ENCODE measurements at regions not wholly inside any gene's neighbourhood (a gene's known extent, or its start where the extent isn't known, plus 50 kb on each side); places are given as distances from the start of the nearest gene placed in this dataset.

- no peak for DNase-seq
- Histone ChIP-seq H3K4me1 (ENCODE audit: insufficient read depth) (no peaks in the 10 kb centered on the region), H3K27me3 (no peaks in the 10 kb centered on the region), H3K27ac (no peak overlapping the region), H3K9me3 (no peaks in the 10 kb centered on the region), H3K4me3 (no peak overlapping the region), H3K36me3 (no peaks in the 10 kb centered on the region)
- TF ChIP-seq POLR2A (IDR thresholded peaks at IDR 0.05) (no peak), EP300 (IDR thresholded peaks at IDR 0.05) (no peak), CTCF (IDR thresholded peaks at IDR 0.05) (no peak)
- WGBS, 3 donors, result 51 to 66% (median 57%) methylated on average over 13 of the region's 13 CpGs
- intact Hi-C loops (cut with DNase I), result no loop called here
Observed at GRCh38 chr2:57886161-57886786, 160.3 kb upstream of the VRK2 start.

- H3K4me1 ChIP-seq (ENCODE audit: insufficient read depth), result no peaks in the 10 kb centered on the region
- H3K27me3 ChIP-seq, result no peaks in the 10 kb centered on the region
- no peaks in the 10 kb centered on the region for H3K36me3 ChIP-seq
- H3K4me3 ChIP-seq, result no peak overlapping the region
- 70 to 84% (median 72%) methylated on average over 3 of the region's 3 CpGs for WGBS, 3 donors
- no peak for TF ChIP-seq CTCF (IDR thresholded peaks at IDR 0.05)
- TF ChIP-seq EP300 (IDR thresholded peaks at IDR 0.05), result no peak
- no peak for TF ChIP-seq POLR2A (IDR thresholded peaks at IDR 0.05)
- no peaks in the 10 kb centered on the region for H3K9me3 ChIP-seq
- no peak overlapping the region for H3K27ac ChIP-seq
- no peak for DNase-seq
- intact Hi-C loops (cut with DNase I), result no loop called here
Observed at GRCh38 chr2:57888463-57888862, 158.1 kb upstream of the VRK2 start.

- intact Hi-C loops (cut with DNase I), result no loop called here
- Histone ChIP-seq H3K4me1 (ENCODE audit: insufficient read depth) (no peaks in the 10 kb centered on the region), H3K4me3 (no peak overlapping the region), H3K9me3 (no peaks in the 10 kb centered on the region), H3K27me3 (no peaks in the 10 kb centered on the region), H3K27ac (no peak overlapping the region), H3K36me3 (no peaks in the 10 kb centered on the region)
- TF ChIP-seq POLR2A (IDR thresholded peaks at IDR 0.05), result no peak
- TF ChIP-seq CTCF (IDR thresholded peaks at IDR 0.05), result no peak
- TF ChIP-seq EP300 (IDR thresholded peaks at IDR 0.05), result no peak
- no peak for DNase-seq
Observed at GRCh38 chr2:57890464-57890863, 156.1 kb upstream of the VRK2 start.

GRCh38 chr2:57891086-57891712, 155.4 kb upstream of the VRK2 start:
- no peak for DNase-seq
- TF ChIP-seq POLR2A (IDR thresholded peaks at IDR 0.05) (no peak), CTCF (IDR thresholded peaks at IDR 0.05) (no peak), EP300 (IDR thresholded peaks at IDR 0.05) (no peak)

More at GRCh38 chr2:57891086-57891712, 155.4 kb upstream of the VRK2 start:
- intact Hi-C loops (cut with DNase I), result no loop called here
- no peaks in the 10 kb centered on the region for H3K27me3 ChIP-seq
- WGBS, 3 donors, result 79 to 81% (median 81%) methylated on average over 7 of the region's 7 CpGs
- no peak overlapping the region for H3K4me3 ChIP-seq
- no peaks in the 10 kb centered on the region for H3K9me3 ChIP-seq
- no peaks in the 10 kb centered on the region for H3K4me1 ChIP-seq (ENCODE audit: insufficient read depth)
- H3K27ac ChIP-seq, result no peak overlapping the region
- H3K36me3 ChIP-seq, result no peaks in the 10 kb centered on the region

Measured in ovary (tissue), 7 donors.